ENCODE measurements at regions not wholly inside any gene's neighbourhood (a gene's known extent, or its start where the extent isn't known, plus 50 kb on each side); places are given as distances from the start of the nearest gene placed in this dataset.
A peak's percentile ranks its signal among the peaks of the same experiment; 100 is the strongest.

DNA sequence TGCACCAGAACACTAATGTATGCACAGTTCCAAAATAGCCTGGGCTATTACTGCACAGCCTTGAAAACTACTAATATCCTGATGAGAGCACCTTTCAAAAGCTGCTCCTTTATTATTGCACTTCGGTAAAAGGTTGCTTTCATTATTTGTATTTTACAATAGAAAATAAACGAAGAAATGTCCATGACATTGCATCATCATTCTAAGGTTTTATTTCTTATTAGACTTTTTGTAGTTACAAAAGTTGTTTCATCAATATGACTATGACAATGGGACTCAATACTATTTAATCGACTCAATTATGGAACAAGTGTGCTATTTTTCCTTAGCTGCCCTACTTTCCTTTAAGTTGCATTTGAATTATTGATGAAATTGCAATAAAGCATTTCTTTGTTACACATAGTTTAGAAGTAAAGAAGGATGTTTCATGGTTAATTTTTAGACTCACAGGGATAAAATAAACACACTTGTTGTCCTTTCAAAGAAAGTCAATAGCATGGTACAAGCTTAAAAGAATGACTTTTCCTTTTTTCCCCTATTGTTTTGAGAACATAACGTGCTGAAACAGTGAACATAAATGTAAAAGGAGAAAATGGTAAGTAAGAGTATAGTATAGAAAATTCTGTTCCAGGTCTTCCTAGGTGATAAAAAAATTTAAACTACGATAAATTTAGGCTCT lies 407.6 kb downstream of the BCAT1 start:
- H3K4me2 ChIP-seq, result no peak overlapping the region
- no peaks in the 10 kb centered on the region for H3K36me3 ChIP-seq
- Mint-ChIP-seq H3K4me1 (peaks cover 49% of the 10 kb centered on the region), H3K36me3 (peaks cover 21% of the 10 kb centered on the region), H3K27me3 (ENCODE audit: insufficient read depth, low read depth) (no peaks in the 10 kb centered on the region), H3K9me3 (peaks cover 14% of the 10 kb centered on the region), H3K27ac (no peak overlapping the region), H3K4me3 (no peak overlapping the region)
- H3K9me3 ChIP-seq (ENCODE audit: low read depth), result no peaks in the 10 kb centered on the region
- no peak overlapping the region for H3K4me3 ChIP-seq
- TF ChIP-seq EZH2 (IDR thresholded peaks at IDR 0.05) (no peak), EZH2phosphoT487 (IDR thresholded peaks at IDR 0.05) (no peak)
- TF ChIP-seq, protein P1, sequence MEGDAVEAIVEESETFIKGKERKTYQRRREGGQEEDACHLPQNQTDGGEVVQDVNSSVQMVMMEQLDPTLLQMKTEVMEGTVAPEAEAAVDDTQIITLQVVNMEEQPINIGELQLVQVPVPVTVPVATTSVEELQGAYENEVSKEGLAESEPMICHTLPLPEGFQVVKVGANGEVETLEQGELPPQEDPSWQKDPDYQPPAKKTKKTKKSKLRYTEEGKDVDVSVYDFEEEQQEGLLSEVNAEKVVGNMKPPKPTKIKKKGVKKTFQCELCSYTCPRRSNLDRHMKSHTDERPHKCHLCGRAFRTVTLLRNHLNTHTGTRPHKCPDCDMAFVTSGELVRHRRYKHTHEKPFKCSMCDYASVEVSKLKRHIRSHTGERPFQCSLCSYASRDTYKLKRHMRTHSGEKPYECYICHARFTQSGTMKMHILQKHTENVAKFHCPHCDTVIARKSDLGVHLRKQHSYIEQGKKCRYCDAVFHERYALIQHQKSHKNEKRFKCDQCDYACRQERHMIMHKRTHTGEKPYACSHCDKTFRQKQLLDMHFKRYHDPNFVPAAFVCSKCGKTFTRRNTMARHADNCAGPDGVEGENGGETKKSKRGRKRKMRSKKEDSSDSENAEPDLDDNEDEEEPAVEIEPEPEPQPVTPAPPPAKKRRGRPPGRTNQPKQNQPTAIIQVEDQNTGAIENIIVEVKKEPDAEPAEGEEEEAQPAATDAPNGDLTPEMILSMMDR (IDR thresholded peaks at IDR 0.05), result no peak
- peaks cover 2% of the 10 kb centered on the region for H3K4me1 ChIP-seq
- H3K27me3 ChIP-seq, result no peaks in the 10 kb centered on the region
- H3F3A ChIP-seq (ENCODE audit: low read depth), result no peaks in the 10 kb centered on the region
- H3K27ac ChIP-seq, result no peak overlapping the region
- no peaks in the 10 kb centered on the region for H3K79me2 ChIP-seq (ENCODE audit: low read depth)
- no peak overlapping the region for H3K9ac ChIP-seq
- no peaks in the 10 kb centered on the region for H4K20me1 ChIP-seq (ENCODE audit: low read depth)
- no peak overlapping the region for H2AFZ ChIP-seq (replicated peaks)
- DNase-seq (ENCODE audit: low spot score), result no peak

DNA sequence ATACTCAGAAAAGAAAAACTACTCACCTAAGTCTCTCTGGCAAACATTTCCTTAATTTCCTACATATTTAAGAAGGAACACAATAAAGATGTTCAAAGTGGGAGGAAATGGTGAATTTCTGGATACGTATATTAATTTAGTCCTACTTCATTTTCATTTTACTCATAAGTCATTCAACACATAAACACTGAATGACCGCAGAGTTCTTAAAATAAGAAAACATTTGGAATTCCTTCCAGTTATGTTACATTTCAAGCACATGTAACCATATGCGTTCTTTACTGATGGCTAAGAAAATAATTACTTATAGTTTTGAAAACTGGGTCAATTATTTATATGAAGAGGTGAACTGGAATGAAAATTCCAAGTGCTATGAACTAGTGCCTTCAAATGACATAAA lies 409.3 kb downstream of the BCAT1 start:
- TF ChIP-seq, protein P1 (IDR thresholded peaks at IDR 0.05), result no peak
- no peak for TF ChIP-seq EZH2phosphoT487 (IDR thresholded peaks at IDR 0.05)
- no peak for TF ChIP-seq EZH2 (IDR thresholded peaks at IDR 0.05)
- Histone ChIP-seq H3K4me1 (peaks cover 19% of the 10 kb centered on the region), H2AFZ (replicated peaks) (no peak overlapping the region), H3K4me3 (no peak overlapping the region), H3K79me2 (ENCODE audit: low read depth) (no peaks in the 10 kb centered on the region), H3K27ac (no peak overlapping the region), H3F3A (ENCODE audit: low read depth) (no peaks in the 10 kb centered on the region), H4K20me1 (ENCODE audit: low read depth) (no peaks in the 10 kb centered on the region), H3K9ac (no peak overlapping the region), H3K4me2 (no peak overlapping the region), H3K9me3 (ENCODE audit: low read depth) (no peaks in the 10 kb centered on the region), H3K36me3 (no peaks in the 10 kb centered on the region), H3K27me3 (no peaks in the 10 kb centered on the region)
- Mint-ChIP-seq H3K4me1 (peaks cover 66% of the 10 kb centered on the region), H3K27me3 (ENCODE audit: insufficient read depth, low read depth) (no peaks in the 10 kb centered on the region), H3K4me3 (no peak overlapping the region), H3K36me3 (peaks cover 11% of the 10 kb centered on the region), H3K9me3 (peaks cover 3% of the 10 kb centered on the region), H3K27ac (no peak overlapping the region)
- no peak for DNase-seq (ENCODE audit: low spot score)

DNA sequence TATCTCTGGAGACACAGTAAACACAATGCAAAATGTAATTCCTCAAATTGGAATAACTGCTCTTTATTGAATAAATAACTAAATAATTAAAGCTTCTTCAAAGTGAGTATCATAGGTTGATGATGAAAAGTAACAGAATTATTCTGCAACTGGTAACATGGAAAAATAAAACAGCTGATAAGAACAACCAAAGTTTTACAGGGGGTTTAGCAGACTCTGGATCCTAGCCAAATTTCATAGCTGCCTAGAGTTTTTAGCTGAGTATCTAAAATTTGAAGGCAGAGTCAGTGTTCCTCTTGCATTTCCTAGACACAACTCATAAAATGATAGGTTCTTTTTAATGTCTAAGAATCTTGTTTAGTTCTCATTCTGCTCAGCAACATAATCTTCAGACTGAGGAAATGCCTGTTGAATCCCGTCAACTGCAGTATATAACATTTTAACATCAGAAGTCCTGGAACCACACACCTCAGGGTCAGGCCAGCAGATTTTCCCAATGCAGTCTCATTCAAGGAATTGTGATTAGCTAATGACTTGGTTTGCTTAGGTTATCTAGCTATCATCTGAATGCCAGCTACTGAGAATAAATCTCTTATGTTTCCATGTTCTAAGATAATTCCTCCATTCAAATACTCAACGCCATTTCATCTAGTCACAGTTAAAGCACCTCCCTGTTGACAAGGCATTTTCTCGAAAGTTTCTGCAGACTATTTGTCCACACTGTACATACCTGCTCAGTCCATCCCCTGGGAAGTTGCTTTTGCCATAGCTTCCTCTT lies 411.6 kb downstream of the BCAT1 start:
- Histone ChIP-seq H3K9ac (no peak overlapping the region), H4K20me1 (ENCODE audit: low read depth) (no peaks in the 10 kb centered on the region), H3K27ac (no peak overlapping the region), H3K9me3 (ENCODE audit: low read depth) (no peaks in the 10 kb centered on the region), H3K79me2 (ENCODE audit: low read depth) (no peaks in the 10 kb centered on the region), H3K4me1 (peaks cover 22% of the 10 kb centered on the region), H3K4me2 (no peak overlapping the region), H3K4me3 (no peak overlapping the region), H2AFZ (replicated peaks) (no peak overlapping the region), H3K36me3 (no peaks in the 10 kb centered on the region), H3F3A (ENCODE audit: low read depth) (no peaks in the 10 kb centered on the region), H3K27me3 (no peaks in the 10 kb centered on the region)
- Mint-ChIP-seq H3K27me3 (ENCODE audit: insufficient read depth, low read depth) (peaks cover 3% of the 10 kb centered on the region), H3K9me3 (no peaks in the 10 kb centered on the region), H3K27ac (peak overlapping the region; percentile 9), H3K4me3 (no peak overlapping the region), H3K36me3 (peaks cover 4% of the 10 kb centered on the region), H3K4me1 (peaks cover 82% of the 10 kb centered on the region)
- DNase-seq (ENCODE audit: low spot score), result no peak
- TF ChIP-seq, protein P1 (IDR thresholded peaks at IDR 0.05), result no peak
- TF ChIP-seq EZH2 (IDR thresholded peaks at IDR 0.05), result no peak
- TF ChIP-seq EZH2phosphoT487 (IDR thresholded peaks at IDR 0.05), result no peak

Data from neural progenitor cell (in vitro differentiated cells).